ENCODE measurements at regions not wholly inside any gene's neighbourhood (a gene's known extent, or its start where the extent isn't known, plus 50 kb on each side); places are given as distances from the start of the nearest gene placed in this dataset.

- TF ChIP-seq YY1 (IDR thresholded peaks at IDR 0.05; ENCODE audit: insufficient read depth, insufficient read length) (no peak), SUZ12 (IDR thresholded peaks at IDR 0.05; ENCODE audit: extremely low read depth, insufficient read depth, insufficient read length) (no peak), ZNF274 (IDR thresholded peaks at IDR 0.05; ENCODE audit: low read depth, low read length) (no peak)
These were observed 336.4 kb downstream of the LRIG3 start for GRCh38 chr12:58583940-58584339.
